Stimulated activated CD8-positive, alpha-beta memory T cell treated with anti-CD3 and anti-CD28 coated beads, Interleukin-2, amount 100 ng/mL, for 48 hours (primary cell): ENCODE measurements at regions not wholly inside any gene's neighbourhood (a gene's known extent, or its start where the extent isn't known, plus 50 kb on each side); places are given as distances from the start of the nearest gene placed in this dataset.

Source experiments
- DNase-seq, 2 donors: peaks; one replicate each; pipeline ENCODE4 v3.0.0-alpha.2; 2020; ENCODE audit warnings: low read depth in 2 of 2

- no peak for DNase-seq
Observed at GRCh38 chr9:107542411-107543157, 53.0 kb upstream of the KLF4 start.

- DNase-seq = no peak
Observed at GRCh38 chr9:107541523-107541922, 52.0 kb upstream of the KLF4 start.

- DNase-seq = no peak
Observed at GRCh38 chr9:107540164-107540561, 50.6 kb upstream of the KLF4 start.

- DNase-seq = no peak
Observed at GRCh38 chr9:107539427-107540163, 50.0 kb upstream of the KLF4 start.
